Loucy (cell line): ENCODE measurements at regions not wholly inside any gene's neighbourhood (a gene's known extent, or its start where the extent isn't known, plus 50 kb on each side); places are given as distances from the start of the nearest gene placed in this dataset.

ENCODE experiments used
- CTCF ChIP-seq: fragments of 200-600 bp; sonication (generic); conservative IDR thresholded peaks from 2 replicates; pipeline ENCODE4 v1.5.1; 2014; ENCODE audit warnings: mild to moderate bottlenecking, antibody characterized with exemption, low read length
- EZH2phosphoT487 ChIP-seq: fragments of 200-600 bp; IDR thresholded peaks from 2 replicates; pipeline ENCODE4 v1.6.1; 2018; ENCODE audit warnings: antibody characterized with exemption, mild to moderate bottlenecking, moderate library complexity, borderline replicate concordance

- TF ChIP-seq CTCF (no peak), EZH2phosphoT487 (no peak)
Measured at GRCh38 chr5:38184627-38185026, 73.7 kb upstream of the EGFLAM start.
